ENCODE measurements at regions not wholly inside any gene's neighbourhood (a gene's known extent, or its start where the extent isn't known, plus 50 kb on each side); places are given as distances from the start of the nearest gene placed in this dataset.

DNA sequence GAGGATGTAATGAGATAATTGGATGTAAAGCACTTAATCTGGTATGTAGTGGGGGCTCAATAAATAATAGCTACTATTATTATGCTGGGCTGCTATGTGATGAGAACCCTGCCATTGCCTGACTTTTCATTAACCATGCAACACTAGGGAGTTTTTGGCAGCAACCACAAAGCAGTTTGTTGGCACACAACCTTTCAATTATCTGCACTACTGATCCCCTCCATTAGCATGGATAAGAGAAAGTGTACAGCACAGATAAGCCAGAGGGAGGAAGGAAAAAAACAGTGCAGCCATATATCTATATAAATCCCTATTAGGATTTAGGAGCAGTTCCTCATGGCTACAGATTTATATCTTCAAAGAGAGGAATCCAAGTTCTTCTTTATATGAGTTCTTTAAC is 498.5 kb downstream of the NUF2 start:
- intact Hi-C loops (cut with micrococcal nuclease; ENCODE audit: unreplicated experiment): loop anchor here (10.0 kb wide), 1 partner anchor 965 kb away; no protein-coding TSS in a partner anchor
- Histone ChIP-seq H3K4me3 (no peak overlapping the region), H3K36me3 (ENCODE audit: control insufficient read depth in 2 of 2, insufficient read depth in 2 of 2, low read length in 1 of 2) (no peaks in the 10 kb centered on the region), H3K9ac (ENCODE audit: control insufficient read depth, insufficient read depth, low read length) (no peak overlapping the region), H3K27ac (ENCODE audit: control insufficient read depth, insufficient read depth) (no peak overlapping the region), H4K20me1 (ENCODE audit: control insufficient read depth, insufficient read depth) (no peaks in the 10 kb centered on the region), H3K9me3 (replicated peaks; ENCODE audit: control insufficient read depth, insufficient read depth, low read length) (no peaks in the 10 kb centered on the region), H3K4me2 (ENCODE audit: control insufficient read depth, insufficient read depth) (no peak overlapping the region), H2AFZ (ENCODE audit: control insufficient read depth, low read depth, low read length) (no peak overlapping the region), H3K79me2 (ENCODE audit: control insufficient read depth, insufficient read depth, low read length) (no peaks in the 10 kb centered on the region), H3K27me3 (replicated peaks in 1 of 2; ENCODE audit: control insufficient read depth in 2 of 2, insufficient read depth in 2 of 2, low read length in 1 of 2) (no peaks in the 10 kb centered on the region), H3K4me1 (ENCODE audit: control insufficient read depth, insufficient read depth, low read length) (no peaks in the 10 kb centered on the region)
- in situ Hi-C loops (cut with MboI): no loop called here
- ChIA-PET POLR2A (no interaction called here), SMC1A (ENCODE audit: uncharacterized antibody, unreplicated experiment) (interaction anchor here (1.1 kb wide), 1 partner anchor 182 kb away, joined by 3 read pairs; no protein-coding TSS in a partner anchor), RAD21 (ENCODE audit: unreplicated experiment) (no interaction called here), CTCF (interaction anchor here (0.6 kb wide), 1 partner anchor 194 kb away, joined by 3 read pairs; no protein-coding TSS in a partner anchor)
- ATAC-seq (peak; percentile 57), FAIRE-seq (no peak), DNase-seq (ENCODE audit: low read depth, low spot score) (no peak)
- no peak for TF ChIP-seq RCOR1 (conservative IDR thresholded peaks at IDR 0.05; ENCODE audit: low read depth, low read length)
- no peak for TF ChIP-seq BMI1 (IDR thresholded peaks at IDR 0.05; ENCODE audit: borderline replicate concordance)
- TF ChIP-seq ZNF24 (IDR thresholded peaks at IDR 0.05): no peak
- no peak for TF ChIP-seq TCF7 (IDR thresholded peaks at IDR 0.05; ENCODE audit: borderline replicate concordance)
- TF ChIP-seq MEF2A (IDR thresholded peaks at IDR 0.05; ENCODE audit: insufficient read depth, low read depth, low read length): no peak
- TF ChIP-seq TCF12 (IDR thresholded peaks at IDR 0.05; ENCODE audit: low read depth, low read length): no peak
- TF ChIP-seq MYC (IDR thresholded peaks at IDR 0.05; ENCODE audit: insufficient read depth, insufficient read length, insufficient replicate concordance, low read length, severe bottlenecking): no peak
- no peak for TF ChIP-seq CBX5 (IDR thresholded peaks at IDR 0.05; ENCODE audit: low read depth)
- no peak for TF ChIP-seq CEBPB (IDR thresholded peaks at IDR 0.05; ENCODE audit: borderline replicate concordance in 1 of 2, low read depth in 2 of 2, low read length in 2 of 2)
- TF ChIP-seq, protein P1, sequence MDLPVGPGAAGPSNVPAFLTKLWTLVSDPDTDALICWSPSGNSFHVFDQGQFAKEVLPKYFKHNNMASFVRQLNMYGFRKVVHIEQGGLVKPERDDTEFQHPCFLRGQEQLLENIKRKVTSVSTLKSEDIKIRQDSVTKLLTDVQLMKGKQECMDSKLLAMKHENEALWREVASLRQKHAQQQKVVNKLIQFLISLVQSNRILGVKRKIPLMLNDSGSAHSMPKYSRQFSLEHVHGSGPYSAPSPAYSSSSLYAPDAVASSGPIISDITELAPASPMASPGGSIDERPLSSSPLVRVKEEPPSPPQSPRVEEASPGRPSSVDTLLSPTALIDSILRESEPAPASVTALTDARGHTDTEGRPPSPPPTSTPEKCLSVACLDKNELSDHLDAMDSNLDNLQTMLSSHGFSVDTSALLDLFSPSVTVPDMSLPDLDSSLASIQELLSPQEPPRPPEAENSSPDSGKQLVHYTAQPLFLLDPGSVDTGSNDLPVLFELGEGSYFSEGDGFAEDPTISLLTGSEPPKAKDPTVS (IDR thresholded peaks at IDR 0.05; ENCODE audit: low read depth, low read length): no peak
- TF ChIP-seq JUND (IDR thresholded peaks at IDR 0.05; ENCODE audit: low read depth, low read length): no peak
- TF ChIP-seq WRNIP1 (IDR thresholded peaks at IDR 0.05; ENCODE audit: borderline replicate concordance, low read depth, low read length): no peak
- no peak for TF ChIP-seq NR2C2 (IDR thresholded peaks at IDR 0.05; ENCODE audit: borderline replicate concordance, control insufficient read depth, insufficient read length, low read depth)
- no TSS peak for BruUV-seq (replicated peaks)
